ENCODE measurements at regions not wholly inside any gene's neighbourhood (a gene's known extent, or its start where the extent isn't known, plus 50 kb on each side); places are given as distances from the start of the nearest gene placed in this dataset.

GRCh38 chr4:30605616-30606190, 114.5 kb upstream of the PCDH7 start:
- Histone ChIP-seq H3K36me3 (ENCODE audit: control insufficient read depth in 2 of 2, extremely low read depth in 1 of 2, insufficient read depth in 2 of 2, low read length in 2 of 2) (no peaks in the 10 kb centered on the region), H3K9me1 (replicated peaks; ENCODE audit: control insufficient read depth, extremely low read depth, insufficient read depth, low read length) (no peaks in the 10 kb centered on the region), H4K20me1 (replicated peaks; ENCODE audit: control insufficient read depth, extremely low read depth, insufficient read depth, low read length) (no peaks in the 10 kb centered on the region), H2AFZ (ENCODE audit: low read depth, low read length) (no peak overlapping the region), H3K27ac (ENCODE audit: insufficient read depth, low read depth, low read length) (no peak overlapping the region), H3K4me3 (replicated peaks in 1 of 3; ENCODE audit: insufficient read depth in 1 of 3, low read depth in 1 of 3, low read length in 3 of 3) (no peak overlapping the region), H3K4me2 (ENCODE audit: insufficient read depth, low read length) (no peak overlapping the region), H3K79me2 (ENCODE audit: control insufficient read depth, insufficient read depth, low read length) (no peaks in the 10 kb centered on the region), H3K9me3 (replicated peaks; ENCODE audit: control insufficient read depth, insufficient read depth, low read length) (no peaks in the 10 kb centered on the region), H3K4me1 (ENCODE audit: control insufficient read depth, extremely low read depth, insufficient read depth, low read length) (no peaks in the 10 kb centered on the region), H3K9ac (replicated peaks; ENCODE audit: extremely low read depth, insufficient read depth, low read length) (no peak overlapping the region), H3K27me3 (ENCODE audit: control insufficient read depth in 2 of 2, insufficient read depth in 2 of 2, low read length in 2 of 2) (no peaks in the 10 kb centered on the region)
- CTCF ChIA-PET, result interaction anchor here (0.8 to 1.1 kb wide), 2 partner anchors 27 to 875 kb away, joined by 3 read pairs; no protein-coding TSS in a partner anchor
- intact Hi-C loops (cut with micrococcal nuclease) (no loop called here), dilution Hi-C loops (cut with MboI; ENCODE audit: extremely low pct_ligation_motif_present, low sequenced_read_pairs) (no loop called here)
- BruUV-seq (replicated peaks), result no TSS peak
- TF ChIP-seq CTCF (IDR thresholded peaks at IDR 0.05; ENCODE audit: extremely low read depth in 1 of 2, insufficient read depth in 1 of 2, low read depth in 1 of 2, low read length in 2 of 2), result no peak
- no peak for TF ChIP-seq JUN (IDR thresholded peaks at IDR 0.05; ENCODE audit: borderline replicate concordance, insufficient read depth, insufficient read length, low read depth)
- TF ChIP-seq POLR2A (IDR thresholded peaks at IDR 0.05; ENCODE audit: low read depth, low read length), result no peak
- TF ChIP-seq POLR2AphosphoS5 (IDR thresholded peaks at IDR 0.05; ENCODE audit: insufficient read depth, low read depth, low read length), result no peak
- no peak for TF ChIP-seq GATA2 (IDR thresholded peaks at IDR 0.05; ENCODE audit: insufficient read depth, insufficient read length, low read depth, low read length)
- TF ChIP-seq MYC (IDR thresholded peaks at IDR 0.05; ENCODE audit: low read depth, low read length), result no peak
- no peak for TF ChIP-seq EZH2 (IDR thresholded peaks at IDR 0.05; ENCODE audit: borderline replicate concordance, low read depth, low read length, severe bottlenecking)
- TF ChIP-seq MAX (IDR thresholded peaks at IDR 0.05; ENCODE audit: insufficient read depth, insufficient read length), result no peak
- no peak for TF ChIP-seq FOS (IDR thresholded peaks at IDR 0.05; ENCODE audit: borderline replicate concordance, insufficient read depth, low read length)
- FAIRE-seq (no peak), DNase-seq (ENCODE audit: low read depth, low spot score) (no peak)
- POLR2A ChIA-PET, result no interaction called here

All from endothelial cell of umbilical vein (primary cell).